ENCODE measurements at regions not wholly inside any gene's neighbourhood (a gene's known extent, or its start where the extent isn't known, plus 50 kb on each side); places are given as distances from the start of the nearest gene placed in this dataset.

DNA sequence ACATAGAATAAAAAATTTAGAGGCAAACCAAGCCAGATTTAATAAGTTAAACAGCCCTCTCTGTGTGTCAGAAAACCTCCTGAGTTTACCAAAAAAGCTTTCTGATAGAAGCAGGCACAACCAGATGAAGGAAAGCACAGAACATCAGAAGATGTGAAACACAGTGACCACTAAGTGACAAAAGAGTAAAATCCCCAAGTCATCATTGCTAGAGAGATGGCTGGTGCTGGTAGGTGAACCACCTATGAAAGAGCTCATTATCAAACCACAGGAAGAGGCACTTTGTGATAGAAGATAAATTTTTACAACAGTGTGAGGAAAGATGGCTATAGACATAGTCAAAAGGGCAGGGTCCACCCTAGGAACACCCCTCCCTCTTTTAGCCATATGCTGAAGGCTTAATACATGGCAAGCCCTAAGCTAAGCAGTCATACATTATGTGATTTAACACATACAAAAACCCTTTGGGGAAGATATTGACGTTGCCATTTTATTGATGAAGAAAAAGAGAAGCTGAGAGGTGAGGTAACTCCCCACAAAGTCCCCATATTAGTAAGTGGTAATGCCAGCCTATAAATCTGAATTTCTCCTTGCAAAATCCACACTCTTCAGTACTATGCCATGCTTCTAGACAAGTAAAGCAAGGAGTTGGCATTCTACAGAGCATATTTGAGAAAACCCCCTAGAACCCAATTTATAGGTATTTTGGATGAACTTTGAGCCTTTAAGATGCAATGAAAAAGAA is 449.9 kb downstream of the LRIG3 start:
- TF ChIP-seq JUND (IDR thresholded peaks at IDR 0.05), result no peak
- TF ChIP-seq EZH2 (IDR thresholded peaks at IDR 0.05), result no peak
- TF ChIP-seq, protein P1, sequence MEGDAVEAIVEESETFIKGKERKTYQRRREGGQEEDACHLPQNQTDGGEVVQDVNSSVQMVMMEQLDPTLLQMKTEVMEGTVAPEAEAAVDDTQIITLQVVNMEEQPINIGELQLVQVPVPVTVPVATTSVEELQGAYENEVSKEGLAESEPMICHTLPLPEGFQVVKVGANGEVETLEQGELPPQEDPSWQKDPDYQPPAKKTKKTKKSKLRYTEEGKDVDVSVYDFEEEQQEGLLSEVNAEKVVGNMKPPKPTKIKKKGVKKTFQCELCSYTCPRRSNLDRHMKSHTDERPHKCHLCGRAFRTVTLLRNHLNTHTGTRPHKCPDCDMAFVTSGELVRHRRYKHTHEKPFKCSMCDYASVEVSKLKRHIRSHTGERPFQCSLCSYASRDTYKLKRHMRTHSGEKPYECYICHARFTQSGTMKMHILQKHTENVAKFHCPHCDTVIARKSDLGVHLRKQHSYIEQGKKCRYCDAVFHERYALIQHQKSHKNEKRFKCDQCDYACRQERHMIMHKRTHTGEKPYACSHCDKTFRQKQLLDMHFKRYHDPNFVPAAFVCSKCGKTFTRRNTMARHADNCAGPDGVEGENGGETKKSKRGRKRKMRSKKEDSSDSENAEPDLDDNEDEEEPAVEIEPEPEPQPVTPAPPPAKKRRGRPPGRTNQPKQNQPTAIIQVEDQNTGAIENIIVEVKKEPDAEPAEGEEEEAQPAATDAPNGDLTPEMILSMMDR (IDR thresholded peaks at IDR 0.05 in 2 of 3, conservative IDR thresholded peaks at IDR 0.05 in 1 of 3; ENCODE audit: borderline replicate concordance in 1 of 3, insufficient read depth in 1 of 3, low read depth in 2 of 3, low read length in 2 of 3), result no peak
- TF ChIP-seq, protein P2, sequence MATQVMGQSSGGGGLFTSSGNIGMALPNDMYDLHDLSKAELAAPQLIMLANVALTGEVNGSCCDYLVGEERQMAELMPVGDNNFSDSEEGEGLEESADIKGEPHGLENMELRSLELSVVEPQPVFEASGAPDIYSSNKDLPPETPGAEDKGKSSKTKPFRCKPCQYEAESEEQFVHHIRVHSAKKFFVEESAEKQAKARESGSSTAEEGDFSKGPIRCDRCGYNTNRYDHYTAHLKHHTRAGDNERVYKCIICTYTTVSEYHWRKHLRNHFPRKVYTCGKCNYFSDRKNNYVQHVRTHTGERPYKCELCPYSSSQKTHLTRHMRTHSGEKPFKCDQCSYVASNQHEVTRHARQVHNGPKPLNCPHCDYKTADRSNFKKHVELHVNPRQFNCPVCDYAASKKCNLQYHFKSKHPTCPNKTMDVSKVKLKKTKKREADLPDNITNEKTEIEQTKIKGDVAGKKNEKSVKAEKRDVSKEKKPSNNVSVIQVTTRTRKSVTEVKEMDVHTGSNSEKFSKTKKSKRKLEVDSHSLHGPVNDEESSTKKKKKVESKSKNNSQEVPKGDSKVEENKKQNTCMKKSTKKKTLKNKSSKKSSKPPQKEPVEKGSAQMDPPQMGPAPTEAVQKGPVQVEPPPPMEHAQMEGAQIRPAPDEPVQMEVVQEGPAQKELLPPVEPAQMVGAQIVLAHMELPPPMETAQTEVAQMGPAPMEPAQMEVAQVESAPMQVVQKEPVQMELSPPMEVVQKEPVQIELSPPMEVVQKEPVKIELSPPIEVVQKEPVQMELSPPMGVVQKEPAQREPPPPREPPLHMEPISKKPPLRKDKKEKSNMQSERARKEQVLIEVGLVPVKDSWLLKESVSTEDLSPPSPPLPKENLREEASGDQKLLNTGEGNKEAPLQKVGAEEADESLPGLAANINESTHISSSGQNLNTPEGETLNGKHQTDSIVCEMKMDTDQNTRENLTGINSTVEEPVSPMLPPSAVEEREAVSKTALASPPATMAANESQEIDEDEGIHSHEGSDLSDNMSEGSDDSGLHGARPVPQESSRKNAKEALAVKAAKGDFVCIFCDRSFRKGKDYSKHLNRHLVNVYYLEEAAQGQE (IDR thresholded peaks at IDR 0.05; ENCODE audit: low read depth), result no peak
- TF ChIP-seq TCF7L2 (IDR thresholded peaks at IDR 0.05; ENCODE audit: borderline replicate concordance, extremely low read depth, insufficient read depth, insufficient read length), result no peak
- no peak for TF ChIP-seq POLR2A (IDR thresholded peaks at IDR 0.05; ENCODE audit: borderline replicate concordance, extremely low read depth, insufficient read depth, insufficient read length)
- TF ChIP-seq, protein P3, sequence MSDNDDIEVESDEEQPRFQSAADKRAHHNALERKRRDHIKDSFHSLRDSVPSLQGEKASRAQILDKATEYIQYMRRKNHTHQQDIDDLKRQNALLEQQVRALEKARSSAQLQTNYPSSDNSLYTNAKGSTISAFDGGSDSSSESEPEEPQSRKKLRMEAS (IDR thresholded peaks at IDR 0.05), result no peak
- TF ChIP-seq EGR1 (IDR thresholded peaks at IDR 0.05; ENCODE audit: low read depth), result no peak
- TF ChIP-seq, protein P4, sequence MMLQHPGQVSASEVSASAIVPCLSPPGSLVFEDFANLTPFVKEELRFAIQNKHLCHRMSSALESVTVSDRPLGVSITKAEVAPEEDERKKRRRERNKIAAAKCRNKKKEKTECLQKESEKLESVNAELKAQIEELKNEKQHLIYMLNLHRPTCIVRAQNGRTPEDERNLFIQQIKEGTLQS (IDR thresholded peaks at IDR 0.05), result no peak
- TF ChIP-seq ZNF274 (IDR thresholded peaks at IDR 0.05; ENCODE audit: low read depth, low read length), result no peak
- no peak for TF ChIP-seq POLR2AphosphoS5 (IDR thresholded peaks at IDR 0.05; ENCODE audit: low read depth, low read length)
- TF ChIP-seq YY1 (IDR thresholded peaks at IDR 0.05; ENCODE audit: extremely low read depth, insufficient replicate concordance, low read depth, low read length), result no peak
- no peak for TF ChIP-seq EZH2phosphoT487 (IDR thresholded peaks at IDR 0.05; ENCODE audit: borderline replicate concordance)
